Activated CD8-positive, alpha-beta memory T cell treated with anti-CD3 and anti-CD28 coated beads, Interleukin-2, amount 50 U/mL, for 48 hours (primary cell): ENCODE measurements at regions not wholly inside any gene's neighbourhood (a gene's known extent, or its start where the extent isn't known, plus 50 kb on each side); places are given as distances from the start of the nearest gene placed in this dataset.

ENCODE experiments used
- DNase-seq: peaks from one replicate; pipeline ENCODE4 v3.0.0-alpha.2; 2020

GRCh38 chr15:35872577-35872976 lies 326.6 kb upstream of the DPH6 start:
- DNase-seq: no peak

GRCh38 chr15:35874260-35874905 lies 328.4 kb upstream of the DPH6 start:
- DNase-seq: no peak

- no peak for DNase-seq
These were observed 330.8 kb upstream of the DPH6 start for GRCh38 chr15:35876762-35877161.

GRCh38 chr15:35880896-35881295 lies 334.9 kb upstream of the DPH6 start:
- DNase-seq: no peak

- DNase-seq: no peak
These were observed 339.9 kb upstream of the DPH6 start for GRCh38 chr15:35885870-35886269.

- DNase-seq: no peak
These were observed 340.8 kb upstream of the DPH6 start for GRCh38 chr15:35886765-35887164.

- DNase-seq: no peak
These were observed 342.9 kb upstream of the DPH6 start for GRCh38 chr15:35888815-35889214.

- DNase-seq: no peak
These were observed 361.5 kb upstream of the DPH6 start for GRCh38 chr15:35907511-35907910.

- DNase-seq: no peak
These were observed 363.4 kb upstream of the DPH6 start for GRCh38 chr15:35909414-35909813.

GRCh38 chr15:35910227-35910626 lies 364.3 kb upstream of the DPH6 start:
- DNase-seq: no peak

GRCh38 chr15:35911052-35911777 lies 365.2 kb upstream of the DPH6 start:
- DNase-seq: no peak

- no peak for DNase-seq
These were observed 366.2 kb upstream of the DPH6 start for GRCh38 chr15:35912196-35912595.

- no peak for DNase-seq
These were observed 368.6 kb upstream of the DPH6 start for GRCh38 chr15:35914573-35914972.

- no peak for DNase-seq
These were observed 375.1 kb upstream of the DPH6 start for GRCh38 chr15:35921046-35921445.

GRCh38 chr15:35925275-35926006 lies 379.5 kb upstream of the DPH6 start:
- no peak for DNase-seq

GRCh38 chr15:35926007-35926380 lies 380.0 kb upstream of the DPH6 start:
- DNase-seq: no peak

- DNase-seq: no peak
These were observed 382.9 kb upstream of the DPH6 start for GRCh38 chr15:35928847-35929246.

- DNase-seq: no peak
These were observed 383.9 kb upstream of the DPH6 start for GRCh38 chr15:35929740-35930444.

- DNase-seq: no peak
These were observed 385.9 kb upstream of the DPH6 start for GRCh38 chr15:35931799-35932341.

GRCh38 chr15:35932531-35932930 lies 386.6 kb upstream of the DPH6 start:
- no peak for DNase-seq

GRCh38 chr15:35933531-35933930 lies 387.6 kb upstream of the DPH6 start:
- DNase-seq: no peak

GRCh38 chr15:35934383-35935049 lies 388.6 kb upstream of the DPH6 start:
- DNase-seq: no peak

GRCh38 chr15:35936284-35936683 lies 390.3 kb upstream of the DPH6 start:
- no peak for DNase-seq
